OCI-LY7 (cell line): ENCODE measurements at regions not wholly inside any gene's neighbourhood (a gene's known extent, or its start where the extent isn't known, plus 50 kb on each side); places are given as distances from the start of the nearest gene placed in this dataset.

Experiments
- BruUV-seq: library from RNA; stranded (reverse); fragments of 400-500 nt; replicated peaks from 2 replicates; lab custom pipeline; 2021; lab: Mats Ljungman, UMichigan
- CTCF ChIA-PET: fragments of 300-600 bp; sonication (Branson Sonifier 250); formaldehyde crosslinking; loops from one replicate; lab custom pipeline; 2022; ENCODE audit warnings: antibody characterized with exemption; ENCODE audit not compliant: unreplicated experiment; lab: Charles Lee
- POLR2A ChIA-PET: fragments of 300-600 bp; sonication (Branson Sonifier 250); formaldehyde crosslinking; loops from one replicate; lab custom pipeline; 2022; ENCODE audit warnings: antibody characterized with exemption; lab: Charles Lee
- DNase-seq: peaks from one replicate; pipeline ENCODE4 v3.0.0-alpha.2; 2015; ENCODE audit warnings: low spot score
- H2AFZ ChIP-seq: fragments of 200-600 bp; sonication (generic), shearing (Covaris generic); 2 replicates; pipeline ENCODE4 v1.6.1; 2014; ENCODE audit warnings: mild to moderate bottlenecking, antibody characterized with exemption, low read length, moderate library complexity
- H3K27ac ChIP-seq: fragments of 200-600 bp; sonication (generic); 2 replicates; pipeline ENCODE4 v1.5.1; 2014; ENCODE audit warnings: mixed run types, low read depth, mild to moderate bottlenecking, moderate library complexity, low read length, inconsistent platforms; ENCODE audit not compliant: poor library complexity, severe bottlenecking
- H3K36me3 ChIP-seq: fragments of 200-600 bp; sonication (generic); 2 replicates; pipeline ENCODE4 v1.6.1; 2014; ENCODE audit warnings: mild to moderate bottlenecking, antibody characterized with exemption, low read length, moderate library complexity, mixed read lengths; ENCODE audit not compliant: insufficient read depth
- H3K4me1 ChIP-seq: fragments of 200-600 bp; sonication (generic); 2 replicates; pipeline ENCODE4 v1.5.1; 2014; ENCODE audit warnings: mild to moderate bottlenecking, low read length; ENCODE audit not compliant: insufficient read depth, poor library complexity, severe bottlenecking
- H3K4me2 ChIP-seq: fragments of 200-600 bp; sonication (generic); 2 replicates; pipeline ENCODE4 v1.6.1; 2014; ENCODE audit warnings: mild to moderate bottlenecking, low read length
- H3K4me3 ChIP-seq: fragments of 200-600 bp; sonication (generic); 2 replicates; pipeline ENCODE4 v1.5.1; 2014; ENCODE audit warnings: mild to moderate bottlenecking, low read depth, low read length; ENCODE audit not compliant: poor library complexity, severe bottlenecking
- H3K79me2 ChIP-seq: fragments of 200-600 bp; sonication (generic); 2 replicates; pipeline ENCODE4 v1.6.1; 2016; ENCODE audit warnings: low read depth, mild to moderate bottlenecking, low read length, moderate library complexity, mixed read lengths; ENCODE audit not compliant: insufficient read depth
- H3K9me2 ChIP-seq: fragments of 200-600 bp; sonication (generic); 2 replicates; pipeline ENCODE4 v1.6.1; 2016; ENCODE audit warnings: mild to moderate bottlenecking, low read length, mixed read lengths; ENCODE audit not compliant: insufficient read depth
- H3K9me3 ChIP-seq: fragments of 200-600 bp; sonication (generic); 2 replicates; pipeline ENCODE4 v1.6.1; 2014; ENCODE audit warnings: mild to moderate bottlenecking, mixed run types, low read length, mixed read lengths
- H4K20me1 ChIP-seq: fragments of 200-600 bp; sonication (generic); 2 replicates; pipeline ENCODE4 v1.6.1; 2014; ENCODE audit warnings: mild to moderate bottlenecking, antibody characterized with exemption, low read length, moderate library complexity, mixed read lengths; ENCODE audit not compliant: insufficient read depth
- EZH2phosphoT487 ChIP-seq: fragments of 200-600 bp; sonication (generic); IDR thresholded peaks from 2 replicates; pipeline ENCODE4 v1.6.1; 2018; ENCODE audit warnings: low read depth, borderline replicate concordance, mild to moderate bottlenecking, mixed run types, antibody characterized with exemption, low read length, moderate library complexity, mixed read lengths
- intact Hi-C: fragments of 100-400 bp; cut with micrococcal nuclease; formaldehyde crosslinking; loops from one replicate; pipeline ENCODE4 v1.10.0; 2022; ENCODE audit not compliant: unreplicated experiment
- TF ChIP-seq, protein P1 (sequence below): fragments of 200-600 bp; sonication (generic); conservative IDR thresholded peaks from 2 replicates; pipeline ENCODE4 v1.5.1; 2014; ENCODE audit warnings: mild to moderate bottlenecking, antibody characterized with exemption, low read length, moderate library complexity, mixed read lengths

DNA sequence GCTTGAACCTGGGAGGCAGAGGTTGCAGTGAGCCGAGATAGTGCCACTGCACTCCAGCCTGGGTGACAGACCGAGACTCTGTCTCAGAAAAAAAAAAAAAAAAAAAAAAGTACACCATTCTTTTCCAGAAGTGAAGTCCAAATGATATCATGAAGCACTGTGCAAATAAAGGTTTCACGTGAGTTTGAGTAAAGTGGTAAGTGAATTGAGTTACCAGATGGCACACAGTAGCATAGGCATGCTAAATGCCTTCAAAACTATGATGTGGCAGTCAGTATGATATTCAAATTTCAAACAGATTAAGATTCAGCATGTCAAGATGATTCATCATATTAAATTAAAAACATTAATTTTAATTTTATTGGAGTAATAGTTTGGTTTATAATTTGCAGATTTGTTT is 195.2 kb downstream of the TAF11L14 start:
- ChIA-PET POLR2A (no interaction called here), CTCF (no interaction called here)
- TF ChIP-seq EZH2phosphoT487 = no peak
- TF ChIP-seq, protein P1, sequence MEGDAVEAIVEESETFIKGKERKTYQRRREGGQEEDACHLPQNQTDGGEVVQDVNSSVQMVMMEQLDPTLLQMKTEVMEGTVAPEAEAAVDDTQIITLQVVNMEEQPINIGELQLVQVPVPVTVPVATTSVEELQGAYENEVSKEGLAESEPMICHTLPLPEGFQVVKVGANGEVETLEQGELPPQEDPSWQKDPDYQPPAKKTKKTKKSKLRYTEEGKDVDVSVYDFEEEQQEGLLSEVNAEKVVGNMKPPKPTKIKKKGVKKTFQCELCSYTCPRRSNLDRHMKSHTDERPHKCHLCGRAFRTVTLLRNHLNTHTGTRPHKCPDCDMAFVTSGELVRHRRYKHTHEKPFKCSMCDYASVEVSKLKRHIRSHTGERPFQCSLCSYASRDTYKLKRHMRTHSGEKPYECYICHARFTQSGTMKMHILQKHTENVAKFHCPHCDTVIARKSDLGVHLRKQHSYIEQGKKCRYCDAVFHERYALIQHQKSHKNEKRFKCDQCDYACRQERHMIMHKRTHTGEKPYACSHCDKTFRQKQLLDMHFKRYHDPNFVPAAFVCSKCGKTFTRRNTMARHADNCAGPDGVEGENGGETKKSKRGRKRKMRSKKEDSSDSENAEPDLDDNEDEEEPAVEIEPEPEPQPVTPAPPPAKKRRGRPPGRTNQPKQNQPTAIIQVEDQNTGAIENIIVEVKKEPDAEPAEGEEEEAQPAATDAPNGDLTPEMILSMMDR = no peak
- intact Hi-C loops = no loop called here
- no peaks in the 10 kb centered on the region for H4K20me1 ChIP-seq
- H3K79me2 ChIP-seq = no peaks in the 10 kb centered on the region
- no peak overlapping the region for H3K4me3 ChIP-seq
- no peaks in the 10 kb centered on the region for H3K9me3 ChIP-seq
- no TSS peak for BruUV-seq
- no peak for DNase-seq
- H3K4me2 ChIP-seq = no peak overlapping the region
- H2AFZ ChIP-seq = no peak overlapping the region
- no peaks in the 10 kb centered on the region for H3K9me2 ChIP-seq
- no peaks in the 10 kb centered on the region for H3K36me3 ChIP-seq
- H3K27ac ChIP-seq = no peak overlapping the region
- H3K4me1 ChIP-seq = no peaks in the 10 kb centered on the region

DNA sequence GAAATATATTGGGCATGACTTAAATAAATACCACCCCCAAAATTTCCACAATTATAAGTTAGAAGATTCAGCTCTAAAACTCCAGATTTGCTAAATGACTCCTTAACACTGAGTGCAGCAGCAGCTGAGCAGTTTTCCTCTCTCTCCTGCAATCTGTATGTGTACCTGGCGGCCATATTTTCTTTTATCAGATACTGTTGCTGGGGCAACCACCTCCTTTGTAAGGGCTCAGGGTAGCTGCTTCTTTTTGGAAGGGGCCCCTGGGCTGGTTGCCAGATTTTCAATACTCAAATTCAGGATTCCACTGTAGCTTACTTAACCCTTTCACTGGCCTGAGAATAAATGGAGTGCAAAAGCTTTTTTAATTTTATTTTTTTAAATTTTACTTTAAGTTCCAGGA is 197.0 kb downstream of the TAF11L14 start:
- intact Hi-C loops = no loop called here
- no peak overlapping the region for H2AFZ ChIP-seq
- CTCF ChIA-PET = no interaction called here

More for the DNA sequence above, 197.0 kb downstream of the TAF11L14 start:
- no peak for TF ChIP-seq EZH2phosphoT487
- TF ChIP-seq, protein P1 = no peak
- Histone ChIP-seq H3K9me3 (no peaks in the 10 kb centered on the region), H3K36me3 (no peaks in the 10 kb centered on the region), H3K4me1 (no peaks in the 10 kb centered on the region), H3K79me2 (no peaks in the 10 kb centered on the region), H3K4me2 (no peak overlapping the region), H3K4me3 (no peak overlapping the region), H3K27ac (no peak overlapping the region), H4K20me1 (no peaks in the 10 kb centered on the region), H3K9me2 (no peaks in the 10 kb centered on the region)
- BruUV-seq = no TSS peak
- POLR2A ChIA-PET = no interaction called here
- DNase-seq = no peak
